Hematopoietic multipotent progenitor cell treated with erythropoietin and hydrocortisone succinate and interleukin-3 and kit ligand, for 6 days (in vitro differentiated cells): ENCODE measurements at regions not wholly inside any gene's neighbourhood (a gene's known extent, or its start where the extent isn't known, plus 50 kb on each side); places are given as distances from the start of the nearest gene placed in this dataset.
"Not testable (repeated sequence)": the region's sequence is repeated elsewhere in the genome, so short reads cannot be mapped to it uniquely, and the experiment has no call there.

ENCODE experiments used
- DNase-seq: peaks from one replicate; pipeline ENCODE4 v3.0.0-alpha.2; 2015

- not testable (repeated sequence) for DNase-seq
Measured at GRCh38 chr12:10453-10852, 56.1 kb upstream of the IQSEC3 start.

- DNase-seq, result not testable (repeated sequence)
Measured at GRCh38 chr12:10879-11812, 55.4 kb upstream of the IQSEC3 start.

- DNase-seq, result not testable (repeated sequence)
Measured at GRCh38 chr12:12306-12705, 54.3 kb upstream of the IQSEC3 start.

- not testable (repeated sequence) for DNase-seq
Measured at GRCh38 chr12:12725-13640, 53.6 kb upstream of the IQSEC3 start.

GRCh38 chr12:13841-14240 is 52.7 kb upstream of the IQSEC3 start:
- DNase-seq, result peak; percentile 30

- DNase-seq, result not testable (repeated sequence)
Measured at GRCh38 chr12:14696-15095, 51.9 kb upstream of the IQSEC3 start.

GRCh38 chr12:15381-15780 is 51.2 kb upstream of the IQSEC3 start:
- DNase-seq, result not testable (repeated sequence)

- DNase-seq, result not testable (repeated sequence)
Measured at GRCh38 chr12:16019-16418, 50.5 kb upstream of the IQSEC3 start.

GRCh38 chr12:16541-16940 is 50.0 kb upstream of the IQSEC3 start:
- not testable (repeated sequence) for DNase-seq
